Nephron (organoid): ENCODE measurements at regions not wholly inside any gene's neighbourhood (a gene's known extent, or its start where the extent isn't known, plus 50 kb on each side); places are given as distances from the start of the nearest gene placed in this dataset.
"Not testable (repeated sequence)": the region's sequence is repeated elsewhere in the genome, so short reads cannot be mapped to it uniquely, and the experiment has no call there.

Source experiments
- H3K27ac Mint-ChIP-seq, 3 experiments: 2 replicates each; pipeline ENCODE4 v1.8.0; 2020; ENCODE audit warnings: mixed read lengths in 3 of 3, mild to moderate bottlenecking in 2 of 3, moderate library complexity in 1 of 3
- H3K27me3 Mint-ChIP-seq: 2 replicates; pipeline ENCODE4 v1.8.0; 2021; ENCODE audit warnings: low read depth, mild to moderate bottlenecking, moderate library complexity, mixed read lengths
- H3K36me3 Mint-ChIP-seq: 2 replicates; pipeline ENCODE4 v1.8.0; 2020; ENCODE audit warnings: low read depth, mixed read lengths
- H3K4me1 Mint-ChIP-seq: 2 replicates; pipeline ENCODE4 v1.8.0; 2020; ENCODE audit warnings: mixed read lengths
- H3K4me3 Mint-ChIP-seq, 3 experiments: 2 replicates each; pipeline ENCODE4 v1.8.0; 2020; ENCODE audit warnings: mild to moderate bottlenecking in 3 of 3, mixed read lengths in 3 of 3, moderate library complexity in 2 of 3
- H3K9me3 Mint-ChIP-seq: 2 replicates; pipeline ENCODE4 v1.8.0; 2020; ENCODE audit warnings: mixed read lengths
- TF ChIP-seq, protein P1 (sequence below), 3 experiments: fragments of 200-600 bp; sonication (generic); IDR thresholded peaks; one replicate each; pipeline ENCODE4 v1.5.0; 2021; ENCODE audit warnings: antibody characterized with exemption in 3 of 3; ENCODE audit not compliant: unreplicated experiment in 3 of 3

DNA sequence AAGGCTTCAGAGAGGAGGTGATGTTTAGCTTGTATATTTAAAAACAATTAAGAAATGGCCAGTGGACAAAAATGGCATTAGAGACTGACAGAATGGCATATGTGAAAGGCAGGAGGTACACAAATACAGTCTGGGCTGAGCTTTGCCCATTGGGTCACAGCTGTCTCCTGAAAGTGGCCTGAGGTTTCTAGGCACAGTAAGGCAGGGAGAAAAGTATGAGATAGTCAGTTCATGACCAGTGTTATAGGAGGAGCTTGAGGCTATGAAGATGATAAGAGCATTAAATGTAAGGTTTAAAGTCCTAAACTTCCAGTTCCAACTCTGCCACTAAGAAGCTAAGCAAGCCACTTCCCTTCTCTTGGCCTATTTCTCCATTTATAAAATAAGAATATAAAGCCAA lies 111.2 kb upstream of the SETMAR start:
- Mint-ChIP-seq H3K4me3 (no peak overlapping the region), H3K36me3 (no peaks in the 10 kb centered on the region), H3K4me1 (peaks cover 7% of the 10 kb centered on the region), H3K27me3 (no peaks in the 10 kb centered on the region), H3K9me3 (peaks cover 6% of the 10 kb centered on the region), H3K27ac (no peak overlapping the region)
- TF ChIP-seq, protein P1, sequence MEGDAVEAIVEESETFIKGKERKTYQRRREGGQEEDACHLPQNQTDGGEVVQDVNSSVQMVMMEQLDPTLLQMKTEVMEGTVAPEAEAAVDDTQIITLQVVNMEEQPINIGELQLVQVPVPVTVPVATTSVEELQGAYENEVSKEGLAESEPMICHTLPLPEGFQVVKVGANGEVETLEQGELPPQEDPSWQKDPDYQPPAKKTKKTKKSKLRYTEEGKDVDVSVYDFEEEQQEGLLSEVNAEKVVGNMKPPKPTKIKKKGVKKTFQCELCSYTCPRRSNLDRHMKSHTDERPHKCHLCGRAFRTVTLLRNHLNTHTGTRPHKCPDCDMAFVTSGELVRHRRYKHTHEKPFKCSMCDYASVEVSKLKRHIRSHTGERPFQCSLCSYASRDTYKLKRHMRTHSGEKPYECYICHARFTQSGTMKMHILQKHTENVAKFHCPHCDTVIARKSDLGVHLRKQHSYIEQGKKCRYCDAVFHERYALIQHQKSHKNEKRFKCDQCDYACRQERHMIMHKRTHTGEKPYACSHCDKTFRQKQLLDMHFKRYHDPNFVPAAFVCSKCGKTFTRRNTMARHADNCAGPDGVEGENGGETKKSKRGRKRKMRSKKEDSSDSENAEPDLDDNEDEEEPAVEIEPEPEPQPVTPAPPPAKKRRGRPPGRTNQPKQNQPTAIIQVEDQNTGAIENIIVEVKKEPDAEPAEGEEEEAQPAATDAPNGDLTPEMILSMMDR (IDR thresholded peaks at IDR 0.05; ENCODE audit: unreplicated experiment in 3 of 3), result no peak

DNA sequence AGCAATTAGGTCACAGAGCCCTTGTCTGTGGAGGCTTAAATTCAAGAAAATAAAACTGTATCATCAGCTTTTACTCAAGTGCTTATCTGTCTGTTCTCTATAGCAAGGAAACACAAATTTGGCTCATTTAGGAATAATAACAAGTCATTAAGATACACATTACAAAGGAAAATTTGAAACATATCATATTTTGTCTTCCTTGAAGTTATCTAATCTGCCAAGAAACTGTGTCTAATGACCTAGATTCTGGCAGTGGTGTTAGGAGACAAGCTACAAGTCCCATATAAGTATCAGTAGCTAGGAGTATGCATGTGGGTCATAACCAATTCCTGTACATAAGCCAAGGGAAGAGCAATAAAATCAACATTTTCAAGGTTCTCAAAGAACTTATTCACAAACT lies 108.2 kb upstream of the SETMAR start:
- Mint-ChIP-seq H3K4me1 (peaks cover 7% of the 10 kb centered on the region), H3K36me3 (no peaks in the 10 kb centered on the region), H3K4me3 (no peak overlapping the region), H3K27me3 (no peaks in the 10 kb centered on the region), H3K9me3 (peaks cover 6% of the 10 kb centered on the region), H3K27ac (no peak overlapping the region)
- TF ChIP-seq, protein P1 (IDR thresholded peaks at IDR 0.05; ENCODE audit: unreplicated experiment in 3 of 3), result no peak

DNA sequence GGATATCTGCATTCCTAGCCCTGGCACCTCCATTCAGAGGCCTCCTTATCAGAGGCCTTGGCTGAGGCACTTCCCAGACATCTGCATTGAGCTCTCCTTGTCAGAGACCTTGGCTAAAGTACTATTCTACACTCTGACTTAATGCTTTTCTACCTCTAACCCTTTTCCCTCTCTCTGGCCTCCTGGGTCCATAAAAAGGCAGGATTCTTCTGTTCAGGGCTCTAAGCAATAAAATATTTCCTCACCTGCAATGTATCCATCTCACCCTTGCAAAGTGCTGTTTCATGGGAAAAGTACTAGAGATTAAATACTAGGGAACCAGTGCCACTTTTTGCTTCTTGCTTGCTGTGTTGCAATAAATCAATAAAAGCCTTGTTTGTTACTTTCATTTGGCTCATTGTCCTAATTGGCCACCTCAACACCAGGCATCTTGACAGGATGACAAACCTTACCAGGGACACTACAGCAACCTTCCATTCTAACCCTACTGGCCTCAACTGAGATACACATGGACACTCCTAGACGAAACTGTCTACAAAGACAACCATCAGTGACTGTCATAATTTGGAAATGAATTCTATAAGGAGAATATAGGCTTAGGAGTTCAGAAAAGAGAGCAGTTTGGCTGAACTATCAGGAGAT lies 106.5 kb upstream of the SETMAR start:
- TF ChIP-seq, protein P1 (IDR thresholded peaks at IDR 0.05; ENCODE audit: unreplicated experiment in 3 of 3), result no peak
- Mint-ChIP-seq H3K4me1 (peaks cover 7% of the 10 kb centered on the region), H3K27me3 (no peaks in the 10 kb centered on the region), H3K9me3 (peaks cover 2% of the 10 kb centered on the region), H3K4me3 (no peak overlapping the region), H3K27ac (no peak overlapping the region), H3K36me3 (no peaks in the 10 kb centered on the region)

DNA sequence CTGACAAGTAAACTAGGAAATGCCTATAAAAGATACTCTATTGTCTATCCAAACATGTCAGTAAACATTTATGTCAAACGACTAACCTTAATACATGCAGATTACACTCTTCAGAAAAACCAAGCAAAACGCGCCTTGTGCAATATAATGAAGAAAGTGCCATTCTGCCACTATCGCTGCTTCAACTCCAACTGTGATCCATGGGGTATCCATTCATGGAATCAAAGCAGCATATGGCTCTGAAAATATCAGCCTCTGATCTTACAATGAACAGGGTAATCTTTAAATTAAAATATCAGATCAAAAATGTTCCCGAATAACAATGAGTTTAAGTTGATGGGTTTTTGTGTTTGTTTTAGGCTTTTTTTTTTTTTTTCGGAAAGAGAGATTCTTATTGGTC lies 105.5 kb upstream of the SETMAR start:
- H3K4me1 Mint-ChIP-seq, result peaks cover 7% of the 10 kb centered on the region
- no peak overlapping the region for H3K27ac Mint-ChIP-seq
- H3K4me3 Mint-ChIP-seq, result no peak overlapping the region
- H3K9me3 Mint-ChIP-seq, result no peaks in the 10 kb centered on the region
- TF ChIP-seq, protein P1 (IDR thresholded peaks at IDR 0.05; ENCODE audit: unreplicated experiment in 3 of 3), result no peak
- no peaks in the 10 kb centered on the region for H3K27me3 Mint-ChIP-seq
- no peaks in the 10 kb centered on the region for H3K36me3 Mint-ChIP-seq

DNA sequence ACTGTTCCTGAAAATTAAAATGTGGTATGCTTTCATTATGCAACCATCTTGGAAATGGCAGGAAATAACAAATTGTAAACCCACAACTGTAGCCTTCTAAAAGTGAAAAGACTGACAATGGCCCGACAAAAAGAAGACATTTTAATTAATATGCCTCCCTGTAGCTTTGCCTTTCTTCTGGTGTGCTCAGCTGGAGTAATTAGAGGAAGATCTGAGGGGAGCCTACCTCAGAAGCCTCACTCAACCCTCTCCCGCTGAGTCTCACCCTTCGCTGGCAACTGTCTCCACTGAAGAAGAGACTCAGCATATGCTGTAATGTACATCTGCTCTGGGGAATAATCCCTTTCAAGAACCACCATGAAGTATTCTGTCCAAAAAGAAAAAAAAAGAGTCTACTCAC lies 104.7 kb upstream of the SETMAR start:
- H3K36me3 Mint-ChIP-seq, result no peaks in the 10 kb centered on the region
- no peaks in the 10 kb centered on the region for H3K27me3 Mint-ChIP-seq
- peaks cover 7% of the 10 kb centered on the region for H3K4me1 Mint-ChIP-seq
- no peak overlapping the region for H3K27ac Mint-ChIP-seq
- TF ChIP-seq, protein P1 (IDR thresholded peaks at IDR 0.05; ENCODE audit: unreplicated experiment in 3 of 3), result no peak
- no peak overlapping the region for H3K4me3 Mint-ChIP-seq
- no peaks in the 10 kb centered on the region for H3K9me3 Mint-ChIP-seq

DNA sequence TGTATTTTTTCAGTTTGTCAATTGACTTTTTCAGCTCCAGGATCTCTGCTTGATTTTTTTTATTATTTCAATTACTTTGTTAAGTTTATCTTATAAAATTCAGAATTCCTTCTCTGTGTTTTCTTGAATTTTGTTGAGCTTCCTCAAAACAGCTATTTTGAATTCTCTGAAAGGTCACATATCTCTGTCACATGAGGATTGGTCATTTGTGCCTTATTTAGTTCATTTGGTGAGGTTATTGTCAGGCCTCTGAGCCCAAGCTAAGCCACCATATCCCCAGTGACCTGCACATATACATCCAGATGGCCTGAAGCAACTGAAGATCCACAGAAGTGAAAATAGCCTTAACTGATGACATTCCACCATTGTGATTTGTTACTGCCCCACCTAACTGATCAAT lies 98.4 kb upstream of the SETMAR start:
- H3K27ac Mint-ChIP-seq, result not testable (repeated sequence)

More for the DNA sequence above, 98.4 kb upstream of the SETMAR start:
- not testable (repeated sequence) for H3K9me3 Mint-ChIP-seq, H3K4me1 Mint-ChIP-seq, H3K4me3 Mint-ChIP-seq, H3K36me3 Mint-ChIP-seq, H3K27me3 Mint-ChIP-seq
